K562 (cell line): ENCODE measurements at regions not wholly inside any gene's neighbourhood (a gene's known extent, or its start where the extent isn't known, plus 50 kb on each side); places are given as distances from the start of the nearest gene placed in this dataset.

ENCODE experiments used
- ATAC-seq: fragments of 200-7000 bp; cut with Tn5 transposase; 3 replicates; pipeline ENCODE4 v1.9.1; 2020; ENCODE audit warnings: moderate library complexity
- BruUV-seq: library from RNA; stranded (reverse); fragments of 400-500 nt; replicated peaks from 2 replicates; lab custom pipeline; 2021; lab: Mats Ljungman, UMichigan
- CTCF ChIA-PET: fragments of 300-600 bp; formaldehyde crosslinking; extraction: SDS; loops from one replicate; lab custom pipeline; 2021; ENCODE audit warnings: low intra/inter-chr PET ratio; lab: Yijun Ruan, JAX
- POLR2A ChIA-PET: fragments of 300-600, 350-650 bp; sonication (Branson Sonifier 250); formaldehyde crosslinking; extraction: SDS; loops from one replicate; lab custom pipeline; 2021; ENCODE audit warnings: antibody characterized with exemption, inconsistent platforms; lab: Yijun Ruan, JAX
- DNase-seq, 4 experiments: peaks; one replicate each; pipeline versions ENCODE4 v3.0.0 to v3.0.0-alpha.2; 2011 to 2018; ENCODE audit warnings: low spot score in 3 of 4, mixed read lengths in 3 of 4; ENCODE audit errors: extremely low read depth in 1 of 4
- FAIRE-seq: peaks from 2 replicates; lab custom pipeline; 2011; peaks lifted over from hg19 to GRCh38; lab: Jason Lieb, UNC
- H2AFZ ChIP-seq: 2 replicates; pipeline ENCODE4 v1.6.0; 2011; ENCODE audit warnings: low read depth, low read length, control low read depth, inconsistent platforms
- H3K27ac ChIP-seq: fragments of 200-600 bp; 3 replicates; pipeline ENCODE4 v1.8.0; 2011; ENCODE audit warnings: low read depth, mild to moderate bottlenecking, control low read depth, inconsistent platforms, low read length, moderate library complexity, mixed read lengths; ENCODE audit errors: extremely low read depth
- H3K27me3 ChIP-seq, 2 experiments: fragments of 300-600 bp in 1 of 2; 2 replicates in 1 of 2; 3 replicates in 1 of 2; pipeline versions ENCODE4 v1.6.0 to v1.8.0; 2011; ENCODE audit warnings: inconsistent platforms in 2 of 2, low read length in 2 of 2, mild to moderate bottlenecking in 1 of 2, mixed read lengths in 1 of 2, moderate library complexity in 1 of 2; ENCODE audit not compliant: control insufficient read depth in 2 of 2, insufficient read depth in 2 of 2
- H3K36me3 ChIP-seq: fragments of 300-600 bp; 3 replicates; pipeline ENCODE4 v1.8.0; 2011; ENCODE audit warnings: mild to moderate bottlenecking, low read length, inconsistent platforms; ENCODE audit not compliant: control insufficient read depth, insufficient read depth
- H3K4me1 ChIP-seq, 2 experiments: fragments of 200-600 bp in 1 of 2; replicated peaks in 1 of 2; 2 replicates in 1 of 2; 3 replicates in 1 of 2; pipeline versions ENCODE4 v1.5.1 to v1.8.0; 2011; ENCODE audit warnings: inconsistent platforms in 2 of 2, low read length in 2 of 2, mild to moderate bottlenecking in 1 of 2, mixed read lengths in 1 of 2, moderate library complexity in 1 of 2; ENCODE audit not compliant: control insufficient read depth in 2 of 2, insufficient read depth in 2 of 2
- H3K4me2 ChIP-seq: 2 replicates; pipeline ENCODE4 v1.6.1; 2011; ENCODE audit warnings: low read length, control low read depth, inconsistent platforms, mixed read lengths; ENCODE audit not compliant: insufficient read depth
- H3K4me3 ChIP-seq: fragments of 200-600 bp; sonication (generic), shearing (Covaris generic); 2 replicates; pipeline ENCODE4 v1.5.1; 2016; ENCODE audit warnings: control low read depth, inconsistent platforms
- H3K79me2 ChIP-seq: fragments of 200-600 bp; 3 replicates; pipeline ENCODE4 v1.8.0; 2011; ENCODE audit warnings: low read length, inconsistent platforms; ENCODE audit not compliant: control insufficient read depth, insufficient read depth
- H3K9ac ChIP-seq, 2 experiments: 2 replicates each; pipeline versions ENCODE4 v1.6.0 to v1.6.1; 2011; ENCODE audit warnings: low read depth in 2 of 2, low read length in 2 of 2, control low read depth in 1 of 2, inconsistent platforms in 1 of 2, mild to moderate bottlenecking in 1 of 2, mixed read lengths in 1 of 2; ENCODE audit not compliant: insufficient read depth in 1 of 2
- H3K9me1 ChIP-seq: one replicate; pipeline ENCODE4 v1.6.0; 2011; ENCODE audit warnings: inconsistent platforms, mild to moderate bottlenecking, low read length, moderate library complexity; ENCODE audit not compliant: control insufficient read depth, insufficient read depth
- H3K9me3 ChIP-seq: replicated peaks from 2 replicates; pipeline ENCODE4 v1.5.1; 2011; ENCODE audit warnings: low read depth, low read length, inconsistent platforms; ENCODE audit not compliant: control insufficient read depth, insufficient read depth
- H4K20me1 ChIP-seq: replicated peaks from 2 replicates; pipeline ENCODE4 v1.6.1; 2011; ENCODE audit warnings: low read length, inconsistent platforms, mixed read lengths; ENCODE audit not compliant: control insufficient read depth, insufficient read depth
- ELF4 ChIP-seq: fragments of 450-650 bp; formaldehyde crosslinking; IDR thresholded peaks from 2 replicates; pipeline ENCODE4 v1.4.0; 2022; ENCODE audit warnings: missing genetic modification characterization
- GABPA ChIP-seq: fragments of 200-800 bp; sonication (Bioruptor generic); conservative IDR thresholded peaks from 2 replicates; pipeline ENCODE4 v1.6.1; 2016; ENCODE audit warnings: low read depth, missing genetic modification characterization, missing compliant biosample characterization
- PRPF4 ChIP-seq: fragments of 200-400 bp; formaldehyde crosslinking; IDR thresholded peaks from one replicate; pipeline ENCODE4 v1.6.1; 2017; ENCODE audit warnings: low read length, low read depth, mild to moderate bottlenecking; ENCODE audit not compliant: insufficient read depth, poor library complexity, severe bottlenecking
- ZFP1 ChIP-seq: fragments of 450-650 bp; formaldehyde crosslinking; IDR thresholded peaks from 2 replicates; pipeline ENCODE4 v1.4.0; 2020; ENCODE audit warnings: mild to moderate bottlenecking, mixed read lengths
- ZFX ChIP-seq: sonication (generic); formaldehyde crosslinking; IDR thresholded peaks from 2 replicates; pipeline ENCODE4 v1.8.0; 2022; ENCODE audit warnings: mild to moderate bottlenecking, missing genetic modification reagents, moderate library complexity
- ZNF764 ChIP-seq: fragments of 250-450 bp; sonication (Bioruptor Pico); IDR thresholded peaks from 2 replicates; pipeline ENCODE4 v1.4.0; 2020; ENCODE audit warnings: low read depth, mild to moderate bottlenecking, moderate library complexity
- WGBS: fragments of 100-300 bp; shearing (Covaris generic); methylation state at CpG from one replicate; pipeline ENCODE4 v1.1.6; 2016; ENCODE audit warnings: low coverage, mixed read lengths; ENCODE audit not compliant: insufficient coverage; ENCODE audit errors: missing lambda C conversion rate; 5-methylcytosine and 5-hydroxymethylcytosine counted together
- in situ Hi-C: fragments of 300-500 bp; cut with MboI; formaldehyde crosslinking; loops from 4 replicates; pipeline ENCODE4 v1.15.0; 2018; ENCODE audit warnings: inconsistent platforms, mixed read lengths
- intact Hi-C: fragments of 100-400 bp; cut with micrococcal nuclease; formaldehyde crosslinking; loops from 2 replicates; pipeline ENCODE4 v1.14.2; 2022
- TF ChIP-seq, protein P1 (sequence below): fragments of 250-450 bp; sonication (Bioruptor Pico); IDR thresholded peaks from 2 replicates; pipeline ENCODE4 v1.5.1; 2021; ENCODE audit warnings: mild to moderate bottlenecking
- TF ChIP-seq, protein P2 (sequence below): fragments of 450-650 bp; IDR thresholded peaks from 2 replicates; pipeline ENCODE4 v1.6.1; 2018; ENCODE audit not compliant: partially characterized antibody
- TF ChIP-seq, protein P3 (sequence below): fragments of 250-450 bp; sonication (Bioruptor Pico); IDR thresholded peaks from 2 replicates; pipeline ENCODE4 v1.9.0; 2021; ENCODE audit warnings: mild to moderate bottlenecking

DNA sequence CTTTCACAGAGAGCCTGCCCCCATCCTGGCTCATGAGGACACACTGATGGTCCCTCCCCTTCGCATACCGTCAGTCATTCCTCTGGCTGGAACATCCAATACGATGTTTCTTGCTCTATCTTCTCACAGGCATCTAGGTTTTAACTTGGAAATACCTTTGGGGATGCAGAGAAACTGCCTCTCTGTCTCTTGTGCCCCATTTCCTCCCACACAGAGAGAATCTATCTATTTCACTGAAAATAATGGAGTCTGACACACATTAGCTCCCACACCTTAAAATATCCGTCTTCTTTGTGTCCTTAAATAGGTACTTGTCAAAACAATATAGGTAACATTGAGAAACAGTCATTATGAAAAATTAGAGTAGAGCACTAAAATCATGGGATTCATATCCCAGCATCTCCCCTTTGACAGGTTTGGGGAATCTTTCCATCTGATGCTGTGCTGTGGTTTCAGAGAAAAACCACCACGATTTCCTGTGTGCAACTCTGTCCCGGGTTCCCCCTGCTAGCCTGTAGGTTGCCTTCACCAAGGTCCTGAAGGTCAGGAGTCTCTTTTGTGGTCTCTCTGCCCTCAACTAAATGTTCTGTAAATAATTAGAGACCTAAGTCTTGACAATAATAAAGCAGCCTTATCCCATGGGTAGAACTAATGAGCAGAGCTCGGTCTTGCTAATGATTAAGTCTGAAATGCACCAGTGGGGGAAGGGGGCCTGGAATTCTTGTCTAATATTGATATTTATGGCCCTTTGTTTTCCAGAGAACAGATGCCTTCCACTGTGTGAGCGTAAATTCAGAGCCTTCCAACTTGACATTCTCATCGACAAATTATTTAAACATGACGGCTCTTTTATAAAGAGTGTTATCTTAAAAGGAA is 371.0 kb downstream of the ICE1 start:
- TF ChIP-seq ZNF764 (CRISPR knock-in tag): no peak
- no peak for TF ChIP-seq ZFX (CRISPR knock-in tag)
- TF ChIP-seq GABPA (tag): no peak
- in situ Hi-C loops: no loop called here
- CTCF ChIA-PET: no interaction called here
- H3K27ac ChIP-seq: no peak overlapping the region
- H3K4me2 ChIP-seq: no peak overlapping the region
- under 1% methylated on average over 10 of the region's 10 CpGs for WGBS
- ATAC-seq (no peak), FAIRE-seq (no peak), DNase-seq (no peak)
- no peaks in the 10 kb centered on the region for H3K36me3 ChIP-seq
- intact Hi-C loops: no loop called here
- no TSS peak for BruUV-seq
- no peaks in the 10 kb centered on the region for H3K9me1 ChIP-seq
- POLR2A ChIA-PET: no interaction called here
- peaks cover 6 to 16% of the 10 kb centered on the region in 2 experiments; a peak in 3 of 5 replicates for H3K27me3 ChIP-seq
- no peak overlapping the region for H3K4me3 ChIP-seq
- no peaks in the 10 kb centered on the region for H3K9me3 ChIP-seq
- no peak overlapping the region for H2AFZ ChIP-seq
- H4K20me1 ChIP-seq: no peaks in the 10 kb centered on the region
- H3K79me2 ChIP-seq: no peaks in the 10 kb centered on the region
- H3K9ac ChIP-seq: no peak overlapping the region
- H3K4me1 ChIP-seq: no peaks in the 10 kb centered on the region

DNA sequence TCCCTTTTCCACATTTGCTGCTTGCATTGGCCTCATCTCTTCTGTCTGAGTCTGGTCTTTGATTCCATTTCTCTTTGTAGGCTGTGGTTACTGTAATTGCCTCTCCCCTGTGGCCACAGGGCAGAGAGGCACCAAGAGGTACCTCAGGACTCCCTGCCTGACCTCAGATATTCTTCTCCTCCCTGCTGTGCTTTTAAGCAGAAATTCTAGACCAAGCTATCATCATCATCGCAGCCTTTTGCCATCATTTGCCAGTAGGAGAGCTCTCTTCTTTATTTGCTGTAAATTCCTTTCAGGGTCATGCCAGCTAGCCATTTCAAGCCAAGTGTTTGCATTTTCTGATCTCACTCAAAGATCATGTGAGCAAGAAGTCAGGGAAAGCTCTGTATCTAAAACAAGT is 369.6 kb downstream of the ICE1 start:
- Histone ChIP-seq H3K9me1 (no peaks in the 10 kb centered on the region), H4K20me1 (no peaks in the 10 kb centered on the region), H3K36me3 (no peaks in the 10 kb centered on the region), H3K27me3 (peaks cover 3 to 11% of the 10 kb centered on the region in 2 experiments; a peak in 3 of 5 replicates), H3K4me3 (no peak overlapping the region), H3K4me1 (no peaks in the 10 kb centered on the region), H3K27ac (no peak overlapping the region), H3K79me2 (no peaks in the 10 kb centered on the region), H3K4me2 (no peak overlapping the region), H3K9ac (no peak overlapping the region), H2AFZ (no peak overlapping the region), H3K9me3 (no peaks in the 10 kb centered on the region)
- ATAC-seq: no peak
- BruUV-seq: no TSS peak
- ChIA-PET CTCF (no interaction called here), POLR2A (no interaction called here)
- no peak for FAIRE-seq
- in situ Hi-C loops (no loop called here), intact Hi-C loops (no loop called here)
- TF ChIP-seq, protein P1, sequence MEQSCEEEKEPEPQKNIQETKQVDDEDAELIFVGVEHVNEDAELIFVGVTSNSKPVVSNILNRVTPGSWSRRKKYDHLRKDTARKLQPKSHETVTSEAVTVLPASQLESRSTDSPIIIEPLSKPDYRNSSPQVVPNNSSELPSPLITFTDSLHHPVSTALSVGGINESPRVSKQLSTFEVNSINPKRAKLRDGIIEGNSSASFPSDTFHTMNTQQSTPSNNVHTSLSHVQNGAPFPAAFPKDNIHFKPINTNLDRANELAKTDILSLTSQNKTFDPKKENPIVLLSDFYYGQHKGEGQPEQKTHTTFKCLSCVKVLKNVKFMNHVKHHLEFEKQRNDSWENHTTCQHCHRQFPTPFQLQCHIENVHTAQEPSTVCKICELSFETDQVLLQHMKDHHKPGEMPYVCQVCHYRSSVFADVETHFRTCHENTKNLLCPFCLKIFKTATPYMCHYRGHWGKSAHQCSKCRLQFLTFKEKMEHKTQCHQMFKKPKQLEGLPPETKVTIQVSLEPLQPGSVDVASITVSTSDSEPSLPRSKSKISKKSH: no peak
- TF ChIP-seq PRPF4 (no peak), ELF4 (CRISPR knock-in tag) (no peak), ZFP1 (CRISPR knock-in tag) (no peak)
- TF ChIP-seq, protein P2, sequence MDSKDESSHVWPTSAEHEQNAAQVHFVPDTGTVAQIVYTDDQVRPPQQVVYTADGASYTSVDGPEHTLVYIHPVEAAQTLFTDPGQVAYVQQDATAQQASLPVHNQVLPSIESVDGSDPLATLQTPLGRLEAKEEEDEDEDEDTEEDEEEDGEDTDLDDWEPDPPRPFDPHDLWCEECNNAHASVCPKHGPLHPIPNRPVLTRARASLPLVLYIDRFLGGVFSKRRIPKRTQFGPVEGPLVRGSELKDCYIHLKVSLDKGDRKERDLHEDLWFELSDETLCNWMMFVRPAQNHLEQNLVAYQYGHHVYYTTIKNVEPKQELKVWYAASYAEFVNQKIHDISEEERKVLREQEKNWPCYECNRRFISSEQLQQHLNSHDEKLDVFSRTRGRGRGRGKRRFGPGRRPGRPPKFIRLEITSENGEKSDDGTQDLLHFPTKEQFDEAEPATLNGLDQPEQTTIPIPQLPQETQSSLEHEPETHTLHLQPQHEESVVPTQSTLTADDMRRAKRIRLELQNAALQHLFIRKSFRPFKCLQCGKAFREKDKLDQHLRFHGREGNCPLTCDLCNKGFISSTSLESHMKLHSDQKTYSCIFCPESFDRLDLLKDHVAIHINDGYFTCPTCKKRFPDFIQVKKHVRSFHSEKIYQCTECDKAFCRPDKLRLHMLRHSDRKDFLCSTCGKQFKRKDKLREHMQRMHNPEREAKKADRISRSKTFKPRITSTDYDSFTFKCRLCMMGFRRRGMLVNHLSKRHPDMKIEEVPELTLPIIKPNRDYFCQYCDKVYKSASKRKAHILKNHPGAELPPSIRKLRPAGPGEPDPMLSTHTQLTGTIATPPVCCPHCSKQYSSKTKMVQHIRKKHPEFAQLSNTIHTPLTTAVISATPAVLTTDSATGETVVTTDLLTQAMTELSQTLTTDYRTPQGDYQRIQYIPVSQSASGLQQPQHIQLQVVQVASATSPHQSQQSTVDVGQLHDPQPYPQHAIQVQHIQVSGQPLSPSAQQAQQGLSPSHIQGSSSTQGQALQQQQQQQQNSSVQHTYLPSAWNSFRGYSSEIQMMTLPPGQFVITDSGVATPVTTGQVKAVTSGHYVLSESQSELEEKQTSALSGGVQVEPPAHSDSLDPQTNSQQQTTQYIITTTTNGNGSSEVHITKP: no peak
- TF ChIP-seq, protein P3, sequence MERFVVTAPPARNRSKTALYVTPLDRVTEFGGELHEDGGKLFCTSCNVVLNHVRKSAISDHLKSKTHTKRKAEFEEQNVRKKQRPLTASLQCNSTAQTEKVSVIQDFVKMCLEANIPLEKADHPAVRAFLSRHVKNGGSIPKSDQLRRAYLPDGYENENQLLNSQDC (CRISPR knock-in tag): no peak
- WGBS: 0% methylated on average over 1 of the region's 1 CpG
- DNase-seq: no peak
